ENCODE measurements at regions not wholly inside any gene's neighbourhood (a gene's known extent, or its start where the extent isn't known, plus 50 kb on each side); places are given as distances from the start of the nearest gene placed in this dataset.
A peak's percentile ranks its signal among the peaks of the same experiment; 100 is the strongest.
"Not testable (repeated sequence)": the region's sequence is repeated elsewhere in the genome, so short reads cannot be mapped to it uniquely, and the experiment has no call there.

DNA sequence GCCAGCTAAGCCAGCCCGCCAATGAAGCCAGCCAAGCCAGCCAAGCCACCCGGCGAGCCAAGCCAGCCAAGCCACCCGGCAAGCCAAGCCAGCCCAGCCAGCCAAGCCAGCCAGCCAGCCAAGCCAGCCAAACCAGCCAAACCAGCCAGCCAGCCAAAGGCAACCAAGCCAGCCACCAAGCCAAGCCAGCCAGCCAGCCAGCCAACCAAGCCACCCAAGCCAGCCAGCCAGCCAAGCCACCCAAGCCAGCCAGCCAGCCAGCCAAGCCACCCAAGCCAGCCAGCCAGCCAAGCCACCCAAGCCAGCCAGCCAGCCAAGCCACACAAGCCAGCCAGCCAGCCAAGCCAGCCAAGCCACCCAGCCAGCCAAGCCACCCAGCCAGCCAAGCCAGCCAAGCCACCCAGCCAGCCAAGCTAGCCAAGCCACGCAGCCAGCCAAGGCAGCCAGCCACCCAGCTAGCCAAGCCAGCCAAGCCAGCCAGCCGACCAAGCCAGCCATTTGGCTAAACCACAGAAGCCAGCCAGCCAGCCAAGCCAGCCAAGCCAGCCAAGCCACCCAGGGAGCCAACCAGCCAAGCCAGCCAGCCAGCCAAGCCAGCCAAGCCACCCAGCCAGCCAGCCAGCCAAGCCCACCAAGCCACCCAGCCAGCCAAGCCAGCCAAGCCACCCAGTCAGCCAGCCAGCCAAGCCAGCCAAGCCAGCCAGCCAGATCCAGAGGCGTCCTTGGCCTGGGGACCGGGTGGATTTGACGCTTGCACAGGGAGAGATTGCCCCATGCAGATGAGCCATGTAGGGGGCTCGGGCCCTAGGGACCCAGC is 198.0 kb downstream of the GOLGA6L6 start:
- not testable (repeated sequence) for H3K27me3 Mint-ChIP-seq, H3K27ac Mint-ChIP-seq, H3K4me1 Mint-ChIP-seq, H3K4me3 Mint-ChIP-seq, H3K9me3 Mint-ChIP-seq, H3K36me3 Mint-ChIP-seq, ATAC-seq

DNA sequence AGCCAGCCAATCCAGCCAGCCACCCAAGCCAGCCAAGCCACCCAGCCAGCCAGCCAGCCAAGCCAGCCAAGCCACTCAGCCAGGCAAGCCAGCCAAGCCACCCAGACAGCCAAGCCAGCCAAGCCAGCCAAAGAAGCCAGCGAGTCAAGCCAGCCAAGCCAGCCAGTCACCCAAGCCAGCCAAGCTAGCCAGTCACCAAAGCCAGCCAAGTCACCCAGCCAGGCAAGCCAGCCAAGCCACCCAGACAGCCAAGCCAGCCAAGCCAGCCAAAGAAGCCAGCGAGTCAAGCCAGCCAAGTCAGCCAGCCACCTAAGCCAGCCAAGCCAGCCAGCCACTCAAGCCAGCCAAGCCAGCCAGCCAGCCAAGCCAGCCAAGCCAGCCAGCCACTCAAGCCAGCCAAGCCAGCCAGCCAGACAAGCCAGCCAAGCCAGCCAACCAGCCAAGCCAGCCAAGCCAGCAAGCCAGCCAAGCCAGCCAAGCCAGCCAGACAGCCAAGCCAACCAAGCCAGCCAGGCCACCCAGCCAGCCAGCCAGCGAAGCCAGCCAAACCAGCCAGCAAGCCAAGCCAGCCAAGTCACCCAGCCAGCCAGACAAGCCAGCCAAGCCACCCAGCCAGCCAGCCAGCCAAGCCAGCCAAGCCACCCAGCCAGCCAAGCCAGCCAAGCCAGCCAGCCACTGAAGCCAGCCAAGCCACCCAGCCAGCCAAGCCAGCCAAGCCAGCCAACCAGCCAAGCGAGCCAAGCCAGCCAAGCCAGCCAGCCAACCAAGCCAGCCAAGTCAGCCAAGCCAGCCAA is 198.8 kb downstream of the GOLGA6L6 start:
- not testable (repeated sequence) for H3K4me1 Mint-ChIP-seq, H3K27ac Mint-ChIP-seq, H3K4me3 Mint-ChIP-seq, H3K9me3 Mint-ChIP-seq, H3K27me3 Mint-ChIP-seq, ATAC-seq, H3K36me3 Mint-ChIP-seq

DNA sequence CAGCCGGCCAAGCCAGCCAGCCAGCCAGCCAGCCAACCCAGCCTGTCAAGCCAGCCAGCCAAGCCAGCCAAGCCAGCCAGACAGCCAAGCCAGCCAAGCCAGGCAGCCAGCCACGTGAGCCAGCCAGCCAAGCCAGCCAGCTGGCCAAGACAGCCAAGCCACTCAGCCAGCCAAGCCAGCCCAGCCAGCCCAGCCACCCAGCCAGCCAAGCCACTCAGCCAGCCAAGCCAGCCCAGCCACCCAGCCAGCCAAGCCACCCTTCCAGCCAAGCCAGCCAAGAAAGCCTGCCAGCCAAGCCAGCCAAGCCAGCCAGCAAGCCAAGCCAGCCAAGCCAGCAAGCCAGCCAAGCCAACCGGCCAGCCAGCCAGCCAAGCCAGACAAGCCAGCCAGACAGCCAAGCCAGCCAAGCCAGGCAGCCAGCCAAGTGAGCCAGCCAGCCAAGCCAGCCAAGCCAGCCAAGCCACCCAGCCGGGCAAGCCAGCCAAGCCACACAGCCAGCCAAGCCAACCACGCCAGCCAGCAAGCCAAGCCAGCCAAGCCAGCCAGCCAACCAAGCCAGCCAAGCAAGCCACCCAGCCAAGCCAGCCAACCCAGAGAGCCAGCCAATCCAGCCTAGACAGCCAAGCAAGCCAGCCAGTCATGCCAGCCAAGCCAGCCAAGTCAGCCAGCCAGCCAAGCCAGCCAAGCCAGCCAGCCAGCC is 199.5 kb downstream of the GOLGA6L6 start:
- Mint-ChIP-seq H3K36me3 (no peaks in the 10 kb centered on the region), H3K9me3 (peaks cover 3% of the 10 kb centered on the region), H3K27me3 (no peaks in the 10 kb centered on the region), H3K4me3 (no peak overlapping the region), H3K27ac (no peak overlapping the region), H3K4me1 (no peaks in the 10 kb centered on the region)
- ATAC-seq = peak; percentile 37

- no peak overlapping the region for H3K4me3 Mint-ChIP-seq
- no peaks in the 10 kb centered on the region for H3K36me3 Mint-ChIP-seq
- ATAC-seq = peak; percentile 66
- H3K9me3 Mint-ChIP-seq = peaks cover 5% of the 10 kb centered on the region
- H3K4me1 Mint-ChIP-seq = no peaks in the 10 kb centered on the region
- no peak overlapping the region for H3K27ac Mint-ChIP-seq
- H3K27me3 Mint-ChIP-seq = no peaks in the 10 kb centered on the region
Observed at GRCh38 chr15:20340931-20341661, 200.5 kb downstream of the GOLGA6L6 start.

DNA sequence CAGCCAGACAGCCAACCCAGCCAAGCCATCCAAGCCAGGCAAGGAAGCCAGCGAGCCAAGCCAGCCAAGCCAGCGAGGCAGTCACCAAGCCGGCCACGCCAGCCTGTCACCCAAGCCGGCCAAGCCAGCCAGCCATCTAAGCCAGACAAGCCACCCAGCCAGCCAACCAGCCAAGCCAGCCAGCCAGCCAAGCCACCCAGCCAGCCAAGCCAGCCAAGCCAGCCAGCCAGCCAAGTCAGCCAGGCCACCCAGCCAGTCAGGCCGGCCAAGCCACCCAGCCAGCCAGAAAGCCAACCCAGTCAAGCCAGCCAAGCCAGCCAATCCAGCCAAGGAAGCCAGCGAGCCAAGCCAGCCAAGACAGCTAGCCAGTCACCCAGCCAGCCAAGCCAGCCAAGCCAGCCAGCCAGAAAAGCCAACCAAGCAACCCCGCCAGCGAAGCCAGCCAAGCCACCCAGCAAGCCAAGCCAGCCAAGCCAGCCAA is 201.2 kb downstream of the GOLGA6L6 start:
- no peaks in the 10 kb centered on the region for H3K27me3 Mint-ChIP-seq
- no peak overlapping the region for H3K4me3 Mint-ChIP-seq
- no peak overlapping the region for H3K27ac Mint-ChIP-seq
- peak; percentile 49 for ATAC-seq
- no peaks in the 10 kb centered on the region for H3K36me3 Mint-ChIP-seq
- H3K4me1 Mint-ChIP-seq = no peaks in the 10 kb centered on the region
- H3K9me3 Mint-ChIP-seq = peaks cover 5% of the 10 kb centered on the region

- not testable (repeated sequence) for H3K9me3 Mint-ChIP-seq, H3K4me3 Mint-ChIP-seq, H3K4me1 Mint-ChIP-seq, H3K27me3 Mint-ChIP-seq, H3K27ac Mint-ChIP-seq, H3K36me3 Mint-ChIP-seq, ATAC-seq
Observed at GRCh38 chr15:20339086-20339791, 202.4 kb downstream of the GOLGA6L6 start.

DNA sequence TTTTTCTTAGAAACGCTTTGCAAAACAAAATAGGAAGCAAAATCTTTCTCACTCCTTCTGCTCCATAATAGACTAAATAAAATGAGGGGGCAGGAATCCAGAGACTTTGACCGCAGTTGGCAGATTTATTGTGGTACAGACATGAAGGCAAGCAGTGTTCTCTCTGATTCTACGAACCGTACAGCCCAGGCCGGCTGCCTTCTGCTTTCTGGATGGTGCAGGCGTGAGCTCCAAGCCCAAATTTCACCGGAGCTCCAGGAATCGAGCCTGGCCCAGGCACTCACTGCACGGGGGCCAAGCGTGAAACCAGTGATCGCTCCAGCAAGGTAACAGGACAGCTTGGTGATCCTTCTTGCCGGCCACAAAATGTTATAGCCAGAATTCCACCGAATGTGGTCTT is 202.9 kb downstream of the GOLGA6L6 start:
- ATAC-seq, H3K9me3 Mint-ChIP-seq, H3K36me3 Mint-ChIP-seq, H3K4me1 Mint-ChIP-seq, H3K27me3 Mint-ChIP-seq, H3K4me3 Mint-ChIP-seq, H3K27ac Mint-ChIP-seq: not testable (repeated sequence)

GRCh38 chr15:20337238-20337637 is 204.4 kb downstream of the GOLGA6L6 start:
- not testable (repeated sequence) for H3K4me1 Mint-ChIP-seq, H3K36me3 Mint-ChIP-seq, H3K27ac Mint-ChIP-seq, H3K27me3 Mint-ChIP-seq, H3K4me3 Mint-ChIP-seq, ATAC-seq, H3K9me3 Mint-ChIP-seq

GRCh38 chr15:20334451-20334850 is 207.1 kb downstream of the GOLGA6L6 start:
- not testable (repeated sequence) for H3K27me3 Mint-ChIP-seq, H3K4me1 Mint-ChIP-seq, H3K4me3 Mint-ChIP-seq, ATAC-seq, H3K36me3 Mint-ChIP-seq, H3K27ac Mint-ChIP-seq, H3K9me3 Mint-ChIP-seq

DNA sequence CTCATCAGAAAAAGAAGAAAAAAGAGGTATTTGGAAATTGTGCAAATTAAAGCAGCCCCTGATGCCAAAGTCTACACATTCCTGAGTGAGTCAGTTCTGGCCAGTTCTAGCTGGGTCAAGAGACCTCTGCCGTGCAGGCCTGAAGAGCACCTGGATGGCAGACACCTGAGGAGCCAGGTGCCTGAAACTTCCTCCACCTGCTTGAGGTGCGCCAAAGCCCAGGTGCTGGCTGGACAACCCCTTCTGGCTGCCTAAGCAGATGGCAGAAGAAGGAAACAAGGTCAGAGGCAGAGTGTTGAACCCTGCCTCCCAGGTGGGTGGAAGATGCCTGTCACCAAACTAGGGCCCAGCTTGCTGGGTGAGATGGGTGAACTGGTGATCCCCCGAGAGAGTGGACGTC is 215.8 kb downstream of the GOLGA6L6 start:
- H3K27ac Mint-ChIP-seq, H3K4me3 Mint-ChIP-seq, H3K4me1 Mint-ChIP-seq, ATAC-seq, H3K27me3 Mint-ChIP-seq, H3K9me3 Mint-ChIP-seq, H3K36me3 Mint-ChIP-seq: not testable (repeated sequence)

DNA sequence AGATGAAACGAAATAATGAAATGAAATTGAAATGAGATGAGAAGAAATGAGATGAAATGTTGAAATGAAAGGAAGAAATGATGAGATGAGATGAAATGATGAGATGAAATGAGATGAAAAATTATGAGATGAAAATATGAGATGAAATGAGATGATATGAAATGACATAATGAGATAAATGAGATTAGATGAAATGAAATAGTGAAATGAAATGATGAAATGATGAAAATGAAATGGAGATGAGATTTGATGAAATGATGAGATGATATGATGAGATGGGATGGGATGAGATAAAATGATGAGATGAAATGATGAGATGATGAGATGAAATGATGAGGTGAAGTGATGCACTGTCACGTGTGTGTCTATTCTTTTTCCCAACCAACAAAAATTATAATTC is 224.5 kb downstream of the GOLGA6L6 start:
- not testable (repeated sequence) for H3K27me3 Mint-ChIP-seq, H3K9me3 Mint-ChIP-seq, H3K36me3 Mint-ChIP-seq, H3K4me1 Mint-ChIP-seq, H3K4me3 Mint-ChIP-seq, ATAC-seq, H3K27ac Mint-ChIP-seq

- not testable (repeated sequence) for H3K4me3 Mint-ChIP-seq, H3K27ac Mint-ChIP-seq, H3K4me1 Mint-ChIP-seq, H3K27me3 Mint-ChIP-seq, ATAC-seq, H3K9me3 Mint-ChIP-seq, H3K36me3 Mint-ChIP-seq
Observed at GRCh38 chr15:20311014-20311680, 230.5 kb downstream of the GOLGA6L6 start.

- no peaks in the 10 kb centered on the region for H3K9me3 Mint-ChIP-seq
- no peak overlapping the region for H3K27ac Mint-ChIP-seq
- no peak for ATAC-seq
- H3K4me1 Mint-ChIP-seq = no peaks in the 10 kb centered on the region
- no peak overlapping the region for H3K4me3 Mint-ChIP-seq
- no peaks in the 10 kb centered on the region for H3K27me3 Mint-ChIP-seq
- H3K36me3 Mint-ChIP-seq = no peaks in the 10 kb centered on the region
Observed at GRCh38 chr15:20310603-20311002, 231.0 kb downstream of the GOLGA6L6 start.

DNA sequence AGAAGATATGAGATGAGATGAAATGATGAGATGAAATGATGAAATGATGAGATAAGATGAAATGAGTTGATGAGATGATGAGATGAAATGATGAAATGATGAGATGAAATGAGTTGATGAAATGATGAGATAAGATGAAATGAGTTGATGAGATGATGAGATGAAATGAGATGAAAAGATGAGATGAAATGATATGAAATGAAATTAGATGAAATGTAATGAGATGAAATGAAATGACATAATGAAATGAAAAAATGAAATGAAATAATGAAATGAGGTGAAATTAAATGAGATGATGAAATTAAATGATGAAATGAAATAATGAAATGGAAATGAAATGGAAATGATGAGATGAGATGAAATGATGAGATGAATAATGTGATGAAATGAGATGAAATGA is 231.6 kb downstream of the GOLGA6L6 start:
- not testable (repeated sequence) for H3K27ac Mint-ChIP-seq, H3K4me1 Mint-ChIP-seq, H3K36me3 Mint-ChIP-seq, H3K9me3 Mint-ChIP-seq, H3K4me3 Mint-ChIP-seq, ATAC-seq, H3K27me3 Mint-ChIP-seq

All from stimulated activated memory B cell treated with anti-CD40 and anti-IgM and Interleukin-4, amounts not matched to agents 10 μg/mL and 1 μg/mL and 100 μg/mL, for 72 hours (primary cell).